ENCODE measurements at regions not wholly inside any gene's neighbourhood (a gene's known extent, or its start where the extent isn't known, plus 50 kb on each side); places are given as distances from the start of the nearest gene placed in this dataset.

DNA sequence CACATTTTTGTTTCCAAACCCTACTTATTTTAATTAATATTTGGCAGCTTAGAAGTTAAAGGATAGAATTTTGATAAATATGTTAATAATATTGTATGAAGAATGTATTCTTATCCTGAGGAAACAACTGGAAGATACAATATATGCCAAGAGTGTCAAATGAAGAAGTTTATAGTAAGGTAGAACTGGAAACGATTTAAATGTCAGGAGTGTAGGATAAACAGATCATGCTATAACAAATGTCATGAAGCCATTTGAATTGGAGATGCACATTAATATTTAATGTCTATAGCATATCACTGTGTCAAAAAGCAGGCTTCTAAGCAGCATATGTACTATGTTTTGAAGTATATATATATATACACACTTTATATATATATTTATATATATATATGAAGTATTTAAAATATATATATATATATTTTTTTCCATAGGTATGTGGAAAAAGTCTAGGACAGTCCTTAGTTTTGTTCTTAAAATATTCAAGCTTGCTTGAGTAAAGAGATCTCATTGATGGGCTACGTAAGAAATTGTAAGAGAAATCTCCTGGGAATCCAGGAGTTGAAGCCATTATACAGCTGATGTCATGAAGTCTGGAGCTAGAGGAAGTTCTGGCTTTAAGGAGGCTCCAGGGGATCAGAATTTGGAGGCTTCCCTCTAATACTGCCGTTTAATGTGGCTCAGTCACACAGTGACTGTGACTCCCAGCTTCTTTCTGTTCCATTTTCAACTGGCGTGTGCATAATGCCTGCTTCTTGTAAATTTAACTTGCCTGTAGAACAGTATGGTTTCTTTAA is 79.9 kb upstream of the MYCBP2 start:
- Histone ChIP-seq H4K20me1 (ENCODE audit: insufficient read depth) (no peaks in the 10 kb centered on the region), H3K9me2 (ENCODE audit: insufficient read depth) (no peaks in the 10 kb centered on the region), H3K27me3 (replicated peaks; ENCODE audit: insufficient read depth) (no peaks in the 10 kb centered on the region), H3K4me1 (ENCODE audit: insufficient read depth) (no peaks in the 10 kb centered on the region), H3K79me2 (ENCODE audit: insufficient read depth) (no peaks in the 10 kb centered on the region), H3K9me3 (ENCODE audit: low read depth) (no peaks in the 10 kb centered on the region), H3F3A (ENCODE audit: insufficient read depth) (no peaks in the 10 kb centered on the region), H3K4me2 (ENCODE audit: unreplicated experiment) (no peak overlapping the region), H3K4me3 (no peak overlapping the region), H3K36me3 (ENCODE audit: low read depth) (no peaks in the 10 kb centered on the region), H3K27ac (no peak overlapping the region), H2AFZ (0 out of 2 replicates have a peak overlapping the region, but pooled peaks have one; percentile 19), H3K9ac (no peak overlapping the region)
- in situ Hi-C loops (cut with MboI): no loop called here
- no peak for DNase-seq
- no peak for TF ChIP-seq EZH2phosphoT487 (IDR thresholded peaks at IDR 0.05; ENCODE audit: insufficient read depth, low read depth)
- no peak for TF ChIP-seq EZH2 (IDR thresholded peaks at IDR 0.05; ENCODE audit: insufficient read depth, poor library complexity, severe bottlenecking)
- WGBS, 2 experiments (ENCODE audit: low coverage in 1 of 2, low lambda C conversion rate in 2 of 2, missing lambda C conversion rate in 2 of 2): 69 to 78% methylated on average over 4 of the region's 4 CpGs

DNA sequence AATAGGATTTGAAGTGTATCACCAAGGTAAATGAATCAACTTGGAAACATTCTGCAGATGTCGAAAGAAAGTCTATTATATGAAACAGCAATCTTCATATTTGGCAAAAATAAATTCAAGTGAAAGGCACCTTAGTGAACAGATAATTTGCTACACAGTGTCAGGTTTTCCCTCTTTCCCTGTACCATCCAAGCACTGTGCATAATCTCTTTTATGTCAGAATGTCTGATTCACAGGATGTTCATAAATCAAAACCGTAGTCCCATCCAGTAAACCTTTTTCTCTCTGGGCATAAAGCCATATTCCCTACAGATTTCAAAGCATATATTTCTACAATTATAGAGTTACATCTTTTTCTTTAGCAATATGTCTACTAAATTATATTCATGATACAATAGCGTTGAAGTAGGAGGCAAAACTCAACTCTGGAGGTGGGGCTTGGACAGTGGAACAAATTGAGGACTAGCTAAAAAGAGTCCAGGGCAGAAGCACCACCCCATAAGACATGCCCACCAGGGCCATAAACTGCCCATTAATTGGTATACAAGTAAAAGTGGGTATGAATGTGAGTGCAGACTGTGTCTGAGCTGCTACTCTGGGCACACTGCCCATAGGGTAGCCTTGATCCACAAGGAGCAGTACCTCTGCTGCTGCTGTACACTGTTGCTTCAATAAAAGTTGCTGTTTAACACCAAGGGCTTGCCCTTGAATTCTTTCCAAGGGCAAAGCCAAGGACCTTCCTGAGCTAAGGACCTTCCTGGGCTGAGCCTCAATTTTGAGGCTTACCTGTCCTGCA is 72.1 kb upstream of the MYCBP2 start:
- Histone ChIP-seq H3K4me3 (no peak overlapping the region), H3K9me3 (ENCODE audit: low read depth) (no peaks in the 10 kb centered on the region), H3K9ac (no peak overlapping the region), H3K27me3 (replicated peaks; ENCODE audit: insufficient read depth) (no peaks in the 10 kb centered on the region), H3F3A (ENCODE audit: insufficient read depth) (no peaks in the 10 kb centered on the region), H3K9me2 (ENCODE audit: insufficient read depth) (no peaks in the 10 kb centered on the region), H3K4me2 (ENCODE audit: unreplicated experiment) (no peak overlapping the region), H3K36me3 (ENCODE audit: low read depth) (no peaks in the 10 kb centered on the region), H4K20me1 (ENCODE audit: insufficient read depth) (no peaks in the 10 kb centered on the region), H2AFZ (no peak overlapping the region), H3K79me2 (ENCODE audit: insufficient read depth) (no peaks in the 10 kb centered on the region), H3K27ac (no peak overlapping the region), H3K4me1 (ENCODE audit: insufficient read depth) (peaks cover 14% of the 10 kb centered on the region)
- DNase-seq: no peak
- in situ Hi-C loops (cut with MboI): no loop called here
- 89 to 93% methylated on average over 3 of the region's 3 CpGs for WGBS, 2 experiments (ENCODE audit: low coverage in 1 of 2, low lambda C conversion rate in 2 of 2, missing lambda C conversion rate in 2 of 2)
- no peak for TF ChIP-seq EZH2 (IDR thresholded peaks at IDR 0.05; ENCODE audit: insufficient read depth, poor library complexity, severe bottlenecking)
- no peak for TF ChIP-seq EZH2phosphoT487 (IDR thresholded peaks at IDR 0.05; ENCODE audit: insufficient read depth, low read depth)

GRCh38 chr13:77397636-77398035 is 70.7 kb upstream of the MYCBP2 start:
- Histone ChIP-seq H3K79me2 (ENCODE audit: insufficient read depth) (no peaks in the 10 kb centered on the region), H3K9ac (no peak overlapping the region), H3K27me3 (replicated peaks; ENCODE audit: insufficient read depth) (no peaks in the 10 kb centered on the region), H2AFZ (no peak overlapping the region), H4K20me1 (ENCODE audit: insufficient read depth) (no peaks in the 10 kb centered on the region), H3K9me2 (ENCODE audit: insufficient read depth) (no peaks in the 10 kb centered on the region), H3K9me3 (ENCODE audit: low read depth) (no peaks in the 10 kb centered on the region), H3K4me2 (ENCODE audit: unreplicated experiment) (no peak overlapping the region), H3K4me1 (ENCODE audit: insufficient read depth) (peaks cover 14% of the 10 kb centered on the region), H3K36me3 (ENCODE audit: low read depth) (no peaks in the 10 kb centered on the region), H3F3A (ENCODE audit: insufficient read depth) (no peaks in the 10 kb centered on the region), H3K27ac (no peak overlapping the region), H3K4me3 (no peak overlapping the region)
- DNase-seq: peak; percentile 47
- no peak for TF ChIP-seq EZH2 (IDR thresholded peaks at IDR 0.05; ENCODE audit: insufficient read depth, poor library complexity, severe bottlenecking)
- no peak for TF ChIP-seq EZH2phosphoT487 (IDR thresholded peaks at IDR 0.05; ENCODE audit: insufficient read depth, low read depth)
- in situ Hi-C loops (cut with MboI): no loop called here
- WGBS, 2 experiments (ENCODE audit: low coverage in 1 of 2, low lambda C conversion rate in 2 of 2, missing lambda C conversion rate in 2 of 2): 79 to 86% methylated on average over 2 of the region's 2 CpGs

GRCh38 chr13:77391475-77391874 is 64.6 kb upstream of the MYCBP2 start:
- DNase-seq: no peak
- in situ Hi-C loops (cut with MboI): no loop called here
- TF ChIP-seq EZH2 (IDR thresholded peaks at IDR 0.05; ENCODE audit: insufficient read depth, poor library complexity, severe bottlenecking): no peak
- TF ChIP-seq EZH2phosphoT487 (IDR thresholded peaks at IDR 0.05; ENCODE audit: insufficient read depth, low read depth): no peak

More at GRCh38 chr13:77391475-77391874, 64.6 kb upstream of the MYCBP2 start:
- H3K27me3 ChIP-seq (replicated peaks; ENCODE audit: insufficient read depth): no peaks in the 10 kb centered on the region
- H3K36me3 ChIP-seq (ENCODE audit: low read depth): no peaks in the 10 kb centered on the region
- no peaks in the 10 kb centered on the region for H3K9me2 ChIP-seq (ENCODE audit: insufficient read depth)
- no peaks in the 10 kb centered on the region for H3K79me2 ChIP-seq (ENCODE audit: insufficient read depth)
- no peak overlapping the region for H3K9ac ChIP-seq
- no peaks in the 10 kb centered on the region for H3K9me3 ChIP-seq (ENCODE audit: low read depth)
- H2AFZ ChIP-seq: no peak overlapping the region
- H3K4me2 ChIP-seq (ENCODE audit: unreplicated experiment): no peak overlapping the region
- H3K4me3 ChIP-seq: no peak overlapping the region
- peaks cover 17% of the 10 kb centered on the region for H3F3A ChIP-seq (ENCODE audit: insufficient read depth)
- no peaks in the 10 kb centered on the region for H4K20me1 ChIP-seq (ENCODE audit: insufficient read depth)
- H3K4me1 ChIP-seq (ENCODE audit: insufficient read depth): peaks cover 35% of the 10 kb centered on the region
- H3K27ac ChIP-seq: no peak overlapping the region

Measured in GM23248 (cell line).